ENCODE measurements at regions not wholly inside any gene's neighbourhood (a gene's known extent, or its start where the extent isn't known, plus 50 kb on each side); places are given as distances from the start of the nearest gene placed in this dataset.

DNA sequence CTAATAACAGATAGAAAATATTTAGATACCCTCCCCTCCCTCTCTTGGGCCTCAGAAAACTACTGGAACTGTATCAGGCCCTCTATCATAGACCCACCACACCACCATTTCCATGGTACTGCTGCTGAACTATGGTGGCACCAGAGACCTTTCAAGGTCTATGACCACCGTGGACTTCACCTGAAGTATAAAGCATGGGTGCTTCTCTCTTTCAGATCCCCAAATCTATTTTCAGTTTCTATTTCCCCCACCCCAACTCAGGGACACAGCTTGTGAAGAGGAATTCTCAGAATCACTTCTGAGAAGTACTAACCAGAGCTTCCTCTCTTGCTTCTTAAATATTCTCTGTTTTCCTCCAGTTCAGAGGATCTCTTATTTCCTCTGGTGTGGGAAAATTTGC is 840.8 kb upstream of the HTR2C start:
- TF ChIP-seq POLR2A (IDR thresholded peaks at IDR 0.05): no peak
- TF ChIP-seq, protein P1, sequence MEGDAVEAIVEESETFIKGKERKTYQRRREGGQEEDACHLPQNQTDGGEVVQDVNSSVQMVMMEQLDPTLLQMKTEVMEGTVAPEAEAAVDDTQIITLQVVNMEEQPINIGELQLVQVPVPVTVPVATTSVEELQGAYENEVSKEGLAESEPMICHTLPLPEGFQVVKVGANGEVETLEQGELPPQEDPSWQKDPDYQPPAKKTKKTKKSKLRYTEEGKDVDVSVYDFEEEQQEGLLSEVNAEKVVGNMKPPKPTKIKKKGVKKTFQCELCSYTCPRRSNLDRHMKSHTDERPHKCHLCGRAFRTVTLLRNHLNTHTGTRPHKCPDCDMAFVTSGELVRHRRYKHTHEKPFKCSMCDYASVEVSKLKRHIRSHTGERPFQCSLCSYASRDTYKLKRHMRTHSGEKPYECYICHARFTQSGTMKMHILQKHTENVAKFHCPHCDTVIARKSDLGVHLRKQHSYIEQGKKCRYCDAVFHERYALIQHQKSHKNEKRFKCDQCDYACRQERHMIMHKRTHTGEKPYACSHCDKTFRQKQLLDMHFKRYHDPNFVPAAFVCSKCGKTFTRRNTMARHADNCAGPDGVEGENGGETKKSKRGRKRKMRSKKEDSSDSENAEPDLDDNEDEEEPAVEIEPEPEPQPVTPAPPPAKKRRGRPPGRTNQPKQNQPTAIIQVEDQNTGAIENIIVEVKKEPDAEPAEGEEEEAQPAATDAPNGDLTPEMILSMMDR (IDR thresholded peaks at IDR 0.05): no peak
